Liver (tissue), 8 donors: ENCODE measurements at regions not wholly inside any gene's neighbourhood (a gene's known extent, or its start where the extent isn't known, plus 50 kb on each side); places are given as distances from the start of the nearest gene placed in this dataset.

ENCODE experiments used
- DNase-seq: peaks from one replicate; pipeline ENCODE4 v3.0.0-alpha.2; 2017; ENCODE audit warnings: low spot score
- H3K27ac ChIP-seq, 2 donors: one replicate each; pipeline ENCODE4 v1.7.0; 2013; ENCODE audit warnings: inconsistent platforms in 2 of 2, low read length in 2 of 2, control low read depth in 1 of 2, low read depth in 1 of 2, mild to moderate bottlenecking in 1 of 2
- H3K27me3 ChIP-seq, 4 donors: one replicate each; pipeline versions ENCODE4 v1.6.1 to v1.7.0; 2013; ENCODE audit warnings: low read length in 3 of 4, inconsistent platforms in 1 of 4, mild to moderate bottlenecking in 1 of 4, moderate library complexity in 1 of 4; ENCODE audit not compliant: control insufficient read depth in 4 of 4, insufficient read depth in 4 of 4
- H3K36me3 ChIP-seq, 4 donors: one replicate each; pipeline versions ENCODE4 v1.6.1 to v1.7.0; 2013; ENCODE audit warnings: low read length in 3 of 4, mild to moderate bottlenecking in 3 of 4, low read depth in 1 of 4, moderate library complexity in 1 of 4; ENCODE audit not compliant: control insufficient read depth in 4 of 4, insufficient read depth in 3 of 4
- H3K4me1 ChIP-seq, 4 donors: one replicate each; pipeline versions ENCODE4 v1.6.1 to v1.7.0; 2013; ENCODE audit warnings: low read length in 3 of 4, mild to moderate bottlenecking in 3 of 4, moderate library complexity in 1 of 4; ENCODE audit not compliant: control insufficient read depth in 4 of 4, insufficient read depth in 4 of 4
- H3K4me3 ChIP-seq, 3 donors: one replicate each; pipeline versions ENCODE4 v1.6.1 to v1.7.0; 2013; ENCODE audit warnings: low read length in 3 of 3, control low read depth in 1 of 3, low read depth in 1 of 3, mild to moderate bottlenecking in 1 of 3
- H3K9ac ChIP-seq, 2 donors: one replicate each; pipeline ENCODE4 v1.7.0; 2013; ENCODE audit warnings: low read length in 2 of 2, mild to moderate bottlenecking in 2 of 2, moderate library complexity in 2 of 2, control low read depth in 1 of 2, low read depth in 1 of 2
- H3K9me3 ChIP-seq, 4 donors: one replicate each; pipeline versions ENCODE4 v1.6.1 to v1.7.0; 2013; ENCODE audit warnings: low read length in 3 of 4; ENCODE audit not compliant: control insufficient read depth in 4 of 4
- ATF3 ChIP-seq: IDR thresholded peaks from 2 replicates; pipeline ENCODE4 v1.6.1; 2016; ENCODE audit warnings: antibody characterized with exemption
- CTCF ChIP-seq: fragments of 150-350 bp; IDR thresholded peaks from 2 replicates; pipeline ENCODE4 v1.5.1; 2017; ENCODE audit warnings: improper control_type of control experiment, low read depth, low read length; ENCODE audit not compliant: missing input control
- EGR1 ChIP-seq, 2 donors: IDR thresholded peaks; 2 replicates each; pipeline ENCODE4 v1.6.1; 2016 to 2018; ENCODE audit warnings: antibody characterized with exemption in 2 of 2, low read depth in 2 of 2
- FOXA1 ChIP-seq: IDR thresholded peaks from 2 replicates; pipeline ENCODE4 v1.6.1; 2016; ENCODE audit warnings: antibody characterized with exemption
- FOXA2 ChIP-seq: IDR thresholded peaks from 2 replicates; pipeline ENCODE4 v1.6.1; 2016; ENCODE audit warnings: antibody characterized with exemption
- GABPA ChIP-seq, 2 donors: IDR thresholded peaks in 1 of 2; conservative IDR thresholded peaks in 1 of 2; 2 replicates each; pipeline ENCODE4 v1.6.1; 2016; ENCODE audit warnings: antibody characterized with exemption in 2 of 2, mild to moderate bottlenecking in 1 of 2, moderate library complexity in 1 of 2
- HNF4A ChIP-seq, 2 donors: conservative IDR thresholded peaks; 2 replicates each; pipeline ENCODE4 v1.6.1; 2016; ENCODE audit warnings: antibody characterized with exemption in 2 of 2, mild to moderate bottlenecking in 2 of 2
- HNF4G ChIP-seq: IDR thresholded peaks from 2 replicates; pipeline ENCODE4 v1.6.1; 2016; ENCODE audit warnings: antibody characterized with exemption
- JUND ChIP-seq, 2 donors: IDR thresholded peaks; 2 replicates each; pipeline ENCODE4 v1.6.1; 2016; ENCODE audit warnings: antibody characterized with exemption in 2 of 2
- MAX ChIP-seq: IDR thresholded peaks from 2 replicates; pipeline ENCODE4 v1.6.1; 2016; ENCODE audit warnings: antibody characterized with exemption
- NR2F2 ChIP-seq: IDR thresholded peaks from 2 replicates; pipeline ENCODE4 v1.6.1; 2016; ENCODE audit warnings: antibody characterized with exemption
- RAD21 ChIP-seq, 2 donors: IDR thresholded peaks; 2 replicates each; pipeline ENCODE4 v1.6.1; 2016; ENCODE audit warnings: antibody characterized with exemption in 2 of 2, mild to moderate bottlenecking in 2 of 2
- REST ChIP-seq: IDR thresholded peaks from 2 replicates; pipeline ENCODE4 v1.6.1; 2016; ENCODE audit warnings: antibody characterized with exemption, mild to moderate bottlenecking
- RXRA ChIP-seq, 2 donors: IDR thresholded peaks; 2 replicates each; pipeline ENCODE4 v1.6.1; 2017 to 2018; ENCODE audit warnings: antibody characterized with exemption in 2 of 2, mild to moderate bottlenecking in 1 of 2
- TAF1 ChIP-seq: conservative IDR thresholded peaks from 2 replicates; pipeline ENCODE4 v1.6.1; 2016; ENCODE audit warnings: antibody characterized with exemption, mild to moderate bottlenecking
- YY1 ChIP-seq: IDR thresholded peaks from 2 replicates; pipeline ENCODE4 v1.6.1; 2016; ENCODE audit warnings: antibody characterized with exemption, mild to moderate bottlenecking
- ZBTB33 ChIP-seq: IDR thresholded peaks from 2 replicates; pipeline ENCODE4 v1.6.1; 2016; ENCODE audit warnings: antibody characterized with exemption
- WGBS: extraction: QIAGEN DNeasy Blood & Tissue Kit; methylation state at CpG from one replicate; pipeline ENCODE4 v1.1.7; 2013; 5-methylcytosine and 5-hydroxymethylcytosine counted together
- donor health status: healthy.
- donor health status: healthy.
- donor health status: healthy.
- donor health status: healthy.
- donor health status: healthy.

GRCh38 chr1:233744779-233745513 is 131.0 kb downstream of the KCNK1 start:
- no peaks in the 10 kb centered on the region for H3K36me3 ChIP-seq
- WGBS = 17% methylated on average over 3 of the region's 3 CpGs
- DNase-seq = no peak
- H3K9ac ChIP-seq = no peak overlapping the region
- H3K4me3 ChIP-seq = no peak overlapping the region
- TF ChIP-seq FOXA1 = no peak
- TF ChIP-seq RXRA (IDR thresholded peaks at IDR 0.05) = no peak
- no peak for TF ChIP-seq HNF4A (conservative IDR thresholded peaks at IDR 0.05)
- TF ChIP-seq MAX = no peak
- TF ChIP-seq GABPA (IDR thresholded peaks at IDR 0.05 in 1 of 2, conservative IDR thresholded peaks at IDR 0.05 in 1 of 2) = no peak
- TF ChIP-seq CTCF = no peak
- TF ChIP-seq HNF4G = no peak
- no peak for TF ChIP-seq NR2F2
- TF ChIP-seq ATF3 = no peak
- TF ChIP-seq FOXA2 = no peak
- TF ChIP-seq JUND (IDR thresholded peaks at IDR 0.05) = no peak
- H3K9me3 ChIP-seq = no peaks in the 10 kb centered on the region
- H3K4me1 ChIP-seq = no peaks in the 10 kb centered on the region
- H3K27ac ChIP-seq = no peak overlapping the region
- H3K27me3 ChIP-seq = no peaks in the 10 kb centered on the region

GRCh38 chr1:233750139-233750538 is 136.2 kb downstream of the KCNK1 start:
- Histone ChIP-seq H3K4me1 (no peaks in the 10 kb centered on the region), H3K27ac (no peak overlapping the region), H3K27me3 (no peaks in the 10 kb centered on the region), H3K9ac (no peak overlapping the region), H3K4me3 (no peak overlapping the region), H3K36me3 (no peaks in the 10 kb centered on the region), H3K9me3 (no peaks in the 10 kb centered on the region)
- 98% methylated on average over 1 of the region's 1 CpG for WGBS
- DNase-seq = no peak
- TF ChIP-seq ATF3 (no peak), HNF4A (conservative IDR thresholded peaks at IDR 0.05) (no peak), MAX (no peak)

- H3K9me3 ChIP-seq = no peaks in the 10 kb centered on the region
- H3K27me3 ChIP-seq = no peaks in the 10 kb centered on the region
- TF ChIP-seq RAD21 (IDR thresholded peaks at IDR 0.05) (no peak), REST (no peak), EGR1 (IDR thresholded peaks at IDR 0.05; ENCODE audit: low read depth in 2 of 2) (no peak), GABPA (IDR thresholded peaks at IDR 0.05 in 1 of 2, conservative IDR thresholded peaks at IDR 0.05 in 1 of 2) (no peak), RXRA (IDR thresholded peaks at IDR 0.05) (no peak), TAF1 (no peak), ZBTB33 (no peak), HNF4A (conservative IDR thresholded peaks at IDR 0.05) (no peak), HNF4G (no peak), YY1 (no peak)
- H3K4me3 ChIP-seq = no peak overlapping the region
- WGBS = 68% methylated on average over 1 of the region's 1 CpG
- no peak overlapping the region for H3K9ac ChIP-seq
- no peak overlapping the region for H3K27ac ChIP-seq
- DNase-seq = no peak
- H3K36me3 ChIP-seq = no peaks in the 10 kb centered on the region
- no peaks in the 10 kb centered on the region for H3K4me1 ChIP-seq
Observed at GRCh38 chr1:233759665-233760064, 144.8 kb upstream of the SLC35F3 start.
